GM23338 (cell line): ENCODE measurements at regions not wholly inside any gene's neighbourhood (a gene's known extent, or its start where the extent isn't known, plus 50 kb on each side); places are given as distances from the start of the nearest gene placed in this dataset.

Source experiments
- ATAC-seq: fragments of 200-7000 bp; cut with Tn5 transposase; 3 replicates; pipeline ENCODE4 v1.9.1; 2020
- DNase-seq: peaks from one replicate; pipeline ENCODE4 v3.0.0-alpha.2; 2015; ENCODE audit warnings: low spot score
- H2AFZ ChIP-seq: fragments of 200-600 bp; sonication (generic); 2 replicates; pipeline ENCODE4 v1.8.0; 2016; ENCODE audit warnings: antibody characterized with exemption, mild to moderate bottlenecking, moderate library complexity
- H3F3A ChIP-seq: fragments of 200-600 bp; sonication (generic); replicated peaks from 2 replicates; pipeline ENCODE4 v1.8.0; 2017; ENCODE audit warnings: antibody characterized with exemption, mixed run types, low read depth
- H3K27ac ChIP-seq: fragments of 200-600 bp; sonication (generic); 2 replicates; pipeline ENCODE4 v1.6.1; 2016; ENCODE audit warnings: low read depth
- H3K27me3 ChIP-seq: fragments of 200-600 bp; sonication (generic); 2 replicates; pipeline ENCODE4 v1.8.0; 2016; ENCODE audit warnings: mild to moderate bottlenecking, mixed run types, moderate library complexity; ENCODE audit not compliant: insufficient read depth
- H3K36me3 ChIP-seq: fragments of 200-600 bp; sonication (generic); 2 replicates; pipeline ENCODE4 v1.8.0; 2016; ENCODE audit warnings: mild to moderate bottlenecking; ENCODE audit not compliant: insufficient read depth
- H3K4me1 ChIP-seq: fragments of 200-600 bp; sonication (generic); 2 replicates; pipeline ENCODE4 v1.8.0; 2016; ENCODE audit warnings: mild to moderate bottlenecking, moderate library complexity; ENCODE audit not compliant: insufficient read depth
- H3K4me2 ChIP-seq: fragments of 200-600 bp; sonication (generic); 2 replicates; pipeline ENCODE4 v1.7.1; 2017; ENCODE audit warnings: mixed run types
- H3K4me3 ChIP-seq: fragments of 200-600 bp; sonication (generic); 2 replicates; pipeline ENCODE4 v1.6.1; 2016; ENCODE audit warnings: mixed run types
- H3K79me2 ChIP-seq: fragments of 200-600 bp; sonication (generic); replicated peaks from 2 replicates; pipeline ENCODE4 v1.8.0; 2017; ENCODE audit warnings: mild to moderate bottlenecking; ENCODE audit not compliant: insufficient read depth
- H3K9me2 ChIP-seq: fragments of 200-600 bp; sonication (generic); 2 replicates; pipeline ENCODE4 v1.8.0; 2017; ENCODE audit not compliant: insufficient read depth
- H4K20me1 ChIP-seq: fragments of 200-600 bp; sonication (generic); replicated peaks from 2 replicates; pipeline ENCODE4 v1.8.0; 2017; ENCODE audit warnings: mild to moderate bottlenecking; ENCODE audit not compliant: insufficient read depth
- H3K27ac Mint-ChIP-seq: 2 replicates; pipeline ENCODE4 v1.8.0; 2020; ENCODE audit warnings: inconsistent platforms, mild to moderate bottlenecking, moderate library complexity, mixed read lengths
- H3K27me3 Mint-ChIP-seq: 3 replicates; pipeline ENCODE4 v1.8.0; 2022; ENCODE audit warnings: low read depth, mild to moderate bottlenecking, moderate library complexity, mixed read lengths, inconsistent platforms; ENCODE audit not compliant: insufficient read depth, poor library complexity
- H3K36me3 Mint-ChIP-seq: 3 replicates; pipeline ENCODE4 v1.8.0; 2021; ENCODE audit warnings: low read depth, mild to moderate bottlenecking, inconsistent platforms, moderate library complexity, mixed read lengths
- H3K4me1 Mint-ChIP-seq: 3 replicates; pipeline ENCODE4 v1.8.0; 2020; ENCODE audit warnings: mild to moderate bottlenecking, inconsistent platforms, mixed read lengths
- H3K4me3 Mint-ChIP-seq: 3 replicates; pipeline ENCODE4 v1.8.0; 2021; ENCODE audit warnings: moderate library complexity, mild to moderate bottlenecking, inconsistent platforms, mixed read lengths
- H3K9me3 Mint-ChIP-seq: 3 replicates; pipeline ENCODE4 v1.8.0; 2020; ENCODE audit warnings: moderate library complexity, mild to moderate bottlenecking, inconsistent platforms, mixed read lengths
- CREB1 ChIP-seq: fragments of 250-450 bp; sonication (Bioruptor Pico); IDR thresholded peaks from 2 replicates; pipeline ENCODE4 v1.5.0; 2020; ENCODE audit warnings: low read depth, mild to moderate bottlenecking, moderate library complexity
- CTCF ChIP-seq, 2 experiments: fragments of 200-600 bp in 1 of 2; sonication (generic) in 1 of 2; conservative IDR thresholded peaks; 2 replicates each; pipeline versions ENCODE4 v1.5.1 to v1.6.1; 2016 to 2017; ENCODE audit warnings: antibody characterized with exemption in 2 of 2, low read depth in 2 of 2, mild to moderate bottlenecking in 2 of 2, moderate library complexity in 1 of 2
- ETS1 ChIP-seq: IDR thresholded peaks from 2 replicates; pipeline ENCODE4 v1.6.1; 2016; ENCODE audit warnings: antibody characterized with exemption
- EZH2 ChIP-seq: fragments of 200-600 bp; sonication (generic); IDR thresholded peaks from one replicate; pipeline ENCODE4 v1.8.0; 2017; ENCODE audit warnings: antibody characterized with exemption, mild to moderate bottlenecking, low read depth; ENCODE audit not compliant: unreplicated experiment
- EZH2phosphoT487 ChIP-seq: fragments of 200-600 bp; sonication (generic); IDR thresholded peaks from one replicate; pipeline ENCODE4 v1.8.1; 2018; ENCODE audit warnings: antibody characterized with exemption; ENCODE audit not compliant: unreplicated experiment
- JUNB ChIP-seq: IDR thresholded peaks from one replicate; pipeline ENCODE4 v1.6.1; 2016; ENCODE audit warnings: antibody characterized with exemption; ENCODE audit not compliant: unreplicated experiment
- POLR2AphosphoS5 ChIP-seq: IDR thresholded peaks from 2 replicates; pipeline ENCODE4 v1.6.1; 2016; ENCODE audit warnings: antibody characterized with exemption, low read depth
- TF ChIP-seq, protein P1 (sequence below): IDR thresholded peaks from one replicate; pipeline ENCODE4 v1.6.1; 2018; ENCODE audit warnings: antibody characterized with exemption; ENCODE audit not compliant: unreplicated experiment

DNA sequence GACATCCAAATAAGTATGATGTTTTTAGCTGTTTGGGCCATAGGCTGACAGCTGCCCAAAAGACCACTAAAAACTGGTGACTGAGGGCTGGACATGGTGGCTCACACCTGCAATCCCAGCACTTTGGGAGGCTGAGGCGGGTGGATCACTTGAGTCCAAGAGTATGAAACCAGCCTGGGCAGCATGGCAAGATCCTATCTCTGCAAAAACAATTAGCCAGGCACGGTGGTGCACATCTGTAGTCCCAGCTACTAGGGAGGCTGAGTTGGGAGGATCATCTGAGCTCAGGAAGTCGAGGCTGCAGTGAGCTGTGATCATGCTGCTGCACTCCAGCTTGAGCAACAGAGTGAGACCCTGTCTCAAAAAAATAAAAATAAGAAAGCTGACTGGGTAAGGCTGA, 511.5 kb upstream of the RAB6C start (continued):
- TF ChIP-seq, protein P1, sequence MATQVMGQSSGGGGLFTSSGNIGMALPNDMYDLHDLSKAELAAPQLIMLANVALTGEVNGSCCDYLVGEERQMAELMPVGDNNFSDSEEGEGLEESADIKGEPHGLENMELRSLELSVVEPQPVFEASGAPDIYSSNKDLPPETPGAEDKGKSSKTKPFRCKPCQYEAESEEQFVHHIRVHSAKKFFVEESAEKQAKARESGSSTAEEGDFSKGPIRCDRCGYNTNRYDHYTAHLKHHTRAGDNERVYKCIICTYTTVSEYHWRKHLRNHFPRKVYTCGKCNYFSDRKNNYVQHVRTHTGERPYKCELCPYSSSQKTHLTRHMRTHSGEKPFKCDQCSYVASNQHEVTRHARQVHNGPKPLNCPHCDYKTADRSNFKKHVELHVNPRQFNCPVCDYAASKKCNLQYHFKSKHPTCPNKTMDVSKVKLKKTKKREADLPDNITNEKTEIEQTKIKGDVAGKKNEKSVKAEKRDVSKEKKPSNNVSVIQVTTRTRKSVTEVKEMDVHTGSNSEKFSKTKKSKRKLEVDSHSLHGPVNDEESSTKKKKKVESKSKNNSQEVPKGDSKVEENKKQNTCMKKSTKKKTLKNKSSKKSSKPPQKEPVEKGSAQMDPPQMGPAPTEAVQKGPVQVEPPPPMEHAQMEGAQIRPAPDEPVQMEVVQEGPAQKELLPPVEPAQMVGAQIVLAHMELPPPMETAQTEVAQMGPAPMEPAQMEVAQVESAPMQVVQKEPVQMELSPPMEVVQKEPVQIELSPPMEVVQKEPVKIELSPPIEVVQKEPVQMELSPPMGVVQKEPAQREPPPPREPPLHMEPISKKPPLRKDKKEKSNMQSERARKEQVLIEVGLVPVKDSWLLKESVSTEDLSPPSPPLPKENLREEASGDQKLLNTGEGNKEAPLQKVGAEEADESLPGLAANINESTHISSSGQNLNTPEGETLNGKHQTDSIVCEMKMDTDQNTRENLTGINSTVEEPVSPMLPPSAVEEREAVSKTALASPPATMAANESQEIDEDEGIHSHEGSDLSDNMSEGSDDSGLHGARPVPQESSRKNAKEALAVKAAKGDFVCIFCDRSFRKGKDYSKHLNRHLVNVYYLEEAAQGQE: no peak
- TF ChIP-seq CTCF (conservative IDR thresholded peaks at IDR 0.05; ENCODE audit: low read depth in 2 of 2): no peak
- no peak for TF ChIP-seq EZH2
- no peak for TF ChIP-seq POLR2AphosphoS5

GRCh38 chr2:129468879-129469278, 510.6 kb upstream of the RAB6C start:
- Histone ChIP-seq H3K9me2 (no peaks in the 10 kb centered on the region), H2AFZ (no peak overlapping the region), H4K20me1 (no peaks in the 10 kb centered on the region), H3K27me3 (no peaks in the 10 kb centered on the region), H3K4me1 (no peaks in the 10 kb centered on the region), H3K27ac (no peak overlapping the region), H3K4me3 (no peak overlapping the region), H3F3A (no peaks in the 10 kb centered on the region), H3K4me2 (no peak overlapping the region), H3K79me2 (no peaks in the 10 kb centered on the region), H3K36me3 (no peaks in the 10 kb centered on the region)
- Mint-ChIP-seq H3K9me3 (peaks cover 10% of the 10 kb centered on the region; the same call in 2 of the 3 replicates), H3K4me1 (no peaks in the 10 kb centered on the region), H3K27me3 (peaks cover 2% of the 10 kb centered on the region), H3K27ac (no peak overlapping the region), H3K36me3 (no peaks in the 10 kb centered on the region), H3K4me3 (no peak overlapping the region)
- TF ChIP-seq EZH2 (no peak), CREB1 (CRISPR knock-in tag) (no peak), CTCF (conservative IDR thresholded peaks at IDR 0.05; ENCODE audit: low read depth in 2 of 2) (no peak), ETS1 (no peak), JUNB (no peak), EZH2phosphoT487 (no peak), POLR2AphosphoS5 (no peak)
- ATAC-seq (no peak), DNase-seq (no peak)
